Neural cell (in vitro differentiated cells): ENCODE measurements at regions not wholly inside any gene's neighbourhood (a gene's known extent, or its start where the extent isn't known, plus 50 kb on each side); places are given as distances from the start of the nearest gene placed in this dataset.

Source experiments
- H2AFZ ChIP-seq: fragments of 200-600, 300-800 bp; sonication (generic), shearing (Covaris generic); 2 replicates; pipeline ENCODE4 v1.6.0; 2014; ENCODE audit warnings: low read depth, mild to moderate bottlenecking, antibody characterized with exemption, low read length, moderate library complexity
- H3F3A ChIP-seq: fragments of 200-600 bp; shearing (Covaris generic); 2 replicates; pipeline ENCODE4 v1.6.1; 2016; ENCODE audit warnings: mild to moderate bottlenecking, moderate library complexity, mixed read lengths, antibody characterized with exemption, low read length; ENCODE audit not compliant: insufficient read depth, poor library complexity, severe bottlenecking
- H3K27ac ChIP-seq: fragments of 200-600, 300-800 bp; sonication (generic), shearing (Covaris generic); 2 replicates; pipeline ENCODE4 v1.5.1; 2014; ENCODE audit warnings: mild to moderate bottlenecking, low read length, moderate library complexity
- H3K27me3 ChIP-seq: fragments of 300-800, 200-600 bp; sonication (generic), shearing (Covaris generic); 2 replicates; pipeline ENCODE4 v1.6.0; 2014; ENCODE audit warnings: mild to moderate bottlenecking, low read depth, low read length, moderate library complexity; ENCODE audit not compliant: insufficient read depth
- H3K36me3 ChIP-seq: fragments of 300-800, 200-600 bp; sonication (generic), shearing (Covaris generic); 2 replicates; pipeline ENCODE4 v1.5.1; 2014; ENCODE audit warnings: mild to moderate bottlenecking, antibody characterized with exemption, low read length, moderate library complexity; ENCODE audit not compliant: insufficient read depth
- H3K4me2 ChIP-seq: fragments of 300-800, 200-600 bp; sonication (generic), shearing (Covaris generic); 2 replicates; pipeline ENCODE4 v1.6.0; 2014; ENCODE audit warnings: mild to moderate bottlenecking, low read length
- H3K4me3 ChIP-seq: fragments of 300-800, 200-600 bp; sonication (generic), shearing (Covaris generic); 2 replicates; pipeline ENCODE4 v1.5.1; 2014; ENCODE audit warnings: mild to moderate bottlenecking, low read length, moderate library complexity
- H3K79me2 ChIP-seq: fragments of 200-600 bp; shearing (Covaris generic); replicated peaks from 2 replicates; pipeline ENCODE4 v1.6.0; 2014; ENCODE audit warnings: mild to moderate bottlenecking, low read length, moderate library complexity; ENCODE audit not compliant: insufficient read depth
- H3K9ac ChIP-seq: fragments of 300-800, 200-600 bp; sonication (generic), shearing (Covaris generic); 2 replicates; pipeline ENCODE4 v1.6.1; 2016; ENCODE audit warnings: mild to moderate bottlenecking, low read length, mixed read lengths
- H3K9me2 ChIP-seq: fragments of 200-600 bp; shearing (Covaris generic); 2 replicates; pipeline ENCODE4 v1.6.1; 2016; ENCODE audit warnings: mild to moderate bottlenecking, low read length, mixed read lengths; ENCODE audit not compliant: insufficient read depth
- H3K9me3 ChIP-seq: fragments of 200-600, 300-800 bp; sonication (generic), shearing (Covaris generic); 2 replicates; pipeline ENCODE4 v1.6.1; 2016; ENCODE audit warnings: mild to moderate bottlenecking, mixed run types, low read length, moderate library complexity, mixed read lengths
- H4K20me1 ChIP-seq: fragments of 200-600 bp; shearing (Covaris generic); 2 replicates; pipeline ENCODE4 v1.6.1; 2016; ENCODE audit warnings: mild to moderate bottlenecking, mixed run types; ENCODE audit not compliant: insufficient read depth
- EP300 ChIP-seq: fragments of 450-650 bp; conservative IDR thresholded peaks from 2 replicates; pipeline ENCODE4 v1.6.1; 2014; ENCODE audit warnings: antibody characterized with exemption, mild to moderate bottlenecking, moderate library complexity; ENCODE audit not compliant: poor library complexity, severe bottlenecking
- EZH2 ChIP-seq: fragments of 200-600, 300-800 bp; shearing (Covaris generic), sonication (generic); IDR thresholded peaks from 2 replicates; pipeline ENCODE4 v1.6.1; 2014; ENCODE audit warnings: antibody characterized with exemption, low read length, borderline replicate concordance, mild to moderate bottlenecking; ENCODE audit not compliant: insufficient read depth, poor library complexity, severe bottlenecking
- MXI1 ChIP-seq: fragments of 450-650 bp; conservative IDR thresholded peaks from 2 replicates; pipeline ENCODE4 v1.6.1; 2014; ENCODE audit warnings: antibody characterized with exemption, mild to moderate bottlenecking; ENCODE audit not compliant: poor library complexity, severe bottlenecking
- POLR2AphosphoS5 ChIP-seq: IDR thresholded peaks from 2 replicates; pipeline ENCODE4 v1.6.1; 2012
- RAD21 ChIP-seq: fragments of 450-650 bp; conservative IDR thresholded peaks from 2 replicates; pipeline ENCODE4 v1.6.1; 2014; ENCODE audit warnings: antibody characterized with exemption, mild to moderate bottlenecking, moderate library complexity
- REST ChIP-seq: IDR thresholded peaks from 2 replicates; pipeline ENCODE4 v1.6.1; 2012; ENCODE audit warnings: borderline replicate concordance
- SMC3 ChIP-seq: fragments of 450-650 bp; conservative IDR thresholded peaks from 2 replicates; pipeline ENCODE4 v1.6.1; 2014; ENCODE audit warnings: antibody characterized with exemption, mild to moderate bottlenecking, moderate library complexity; ENCODE audit not compliant: poor library complexity
- TAF1 ChIP-seq: IDR thresholded peaks from 2 replicates; pipeline ENCODE4 v1.6.1; 2012; ENCODE audit warnings: low read depth
- TF ChIP-seq, protein P1 (sequence below): fragments of 450-650 bp; IDR thresholded peaks from 2 replicates; pipeline ENCODE4 v1.5.1; 2014; ENCODE audit warnings: antibody characterized with exemption, mild to moderate bottlenecking, moderate library complexity; ENCODE audit not compliant: poor library complexity, severe bottlenecking

DNA sequence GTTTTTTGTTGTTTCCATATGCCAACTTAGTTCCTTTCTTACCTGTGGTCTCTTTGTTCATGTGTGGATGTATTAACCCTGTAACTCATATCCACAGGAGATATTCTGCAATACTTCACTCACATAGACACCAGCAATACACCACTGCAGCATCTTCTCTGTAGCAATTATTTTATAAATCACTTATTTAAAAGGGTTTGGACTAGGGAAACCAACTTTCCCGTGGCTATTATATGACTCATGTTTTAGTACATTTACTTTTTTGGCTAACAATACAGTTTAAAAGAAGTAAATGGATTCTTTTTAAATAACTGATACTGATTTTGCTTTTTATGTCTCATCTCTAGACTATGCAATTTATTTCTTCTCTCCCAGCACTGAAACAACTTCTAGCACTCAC, 488.9 kb downstream of the MBD2 start:
- Histone ChIP-seq H3K9me3 (no peaks in the 10 kb centered on the region), H3F3A (no peaks in the 10 kb centered on the region), H3K4me3 (no peak overlapping the region), H3K36me3 (no peaks in the 10 kb centered on the region), H3K4me2 (no peak overlapping the region), H3K27ac (no peak overlapping the region), H3K27me3 (no peaks in the 10 kb centered on the region), H3K9ac (no peak overlapping the region), H4K20me1 (no peaks in the 10 kb centered on the region), H2AFZ (no peak overlapping the region), H3K9me2 (no peaks in the 10 kb centered on the region), H3K79me2 (no peaks in the 10 kb centered on the region)
- no peak for TF ChIP-seq SMC3
- TF ChIP-seq EP300 = no peak
- TF ChIP-seq EZH2 = no peak
- TF ChIP-seq, protein P1, sequence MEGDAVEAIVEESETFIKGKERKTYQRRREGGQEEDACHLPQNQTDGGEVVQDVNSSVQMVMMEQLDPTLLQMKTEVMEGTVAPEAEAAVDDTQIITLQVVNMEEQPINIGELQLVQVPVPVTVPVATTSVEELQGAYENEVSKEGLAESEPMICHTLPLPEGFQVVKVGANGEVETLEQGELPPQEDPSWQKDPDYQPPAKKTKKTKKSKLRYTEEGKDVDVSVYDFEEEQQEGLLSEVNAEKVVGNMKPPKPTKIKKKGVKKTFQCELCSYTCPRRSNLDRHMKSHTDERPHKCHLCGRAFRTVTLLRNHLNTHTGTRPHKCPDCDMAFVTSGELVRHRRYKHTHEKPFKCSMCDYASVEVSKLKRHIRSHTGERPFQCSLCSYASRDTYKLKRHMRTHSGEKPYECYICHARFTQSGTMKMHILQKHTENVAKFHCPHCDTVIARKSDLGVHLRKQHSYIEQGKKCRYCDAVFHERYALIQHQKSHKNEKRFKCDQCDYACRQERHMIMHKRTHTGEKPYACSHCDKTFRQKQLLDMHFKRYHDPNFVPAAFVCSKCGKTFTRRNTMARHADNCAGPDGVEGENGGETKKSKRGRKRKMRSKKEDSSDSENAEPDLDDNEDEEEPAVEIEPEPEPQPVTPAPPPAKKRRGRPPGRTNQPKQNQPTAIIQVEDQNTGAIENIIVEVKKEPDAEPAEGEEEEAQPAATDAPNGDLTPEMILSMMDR = no peak
- no peak for TF ChIP-seq TAF1
- TF ChIP-seq RAD21 = no peak
- TF ChIP-seq REST = no peak
- no peak for TF ChIP-seq POLR2AphosphoS5
- no peak for TF ChIP-seq MXI1

DNA sequence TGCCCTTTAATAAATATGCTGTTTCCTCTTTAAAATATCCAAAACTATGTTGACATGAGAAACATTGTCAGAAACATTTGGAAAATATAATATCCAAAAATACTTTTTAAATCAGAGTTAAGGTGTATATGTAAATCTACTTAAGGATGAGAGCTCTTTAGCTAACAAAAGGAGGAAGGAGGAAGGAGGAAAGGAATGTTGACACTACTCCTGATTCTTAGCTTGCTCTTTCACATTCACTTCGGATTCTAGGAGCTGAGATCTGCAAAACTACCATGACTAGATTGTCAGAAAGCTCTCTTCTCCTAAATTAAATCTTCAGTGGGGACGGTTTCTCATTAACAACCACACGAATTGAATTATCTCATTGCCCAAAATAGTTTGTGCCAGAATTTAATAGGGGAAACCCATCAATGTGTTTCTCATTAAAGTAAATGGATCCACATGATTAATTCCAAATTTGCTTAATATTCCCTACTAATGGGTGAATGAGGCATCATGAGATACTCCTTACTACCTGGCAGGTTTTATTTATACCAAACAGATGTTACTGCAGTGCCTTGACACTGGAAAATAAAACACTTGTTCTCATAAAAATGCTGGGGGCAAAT, 509.1 kb downstream of the MBD2 start:
- Histone ChIP-seq H3F3A (no peaks in the 10 kb centered on the region), H3K27me3 (no peaks in the 10 kb centered on the region), H3K4me2 (no peak overlapping the region), H2AFZ (no peak overlapping the region), H3K9ac (no peak overlapping the region), H3K27ac (no peak overlapping the region), H3K36me3 (no peaks in the 10 kb centered on the region), H3K9me2 (no peaks in the 10 kb centered on the region), H3K79me2 (no peaks in the 10 kb centered on the region), H4K20me1 (no peaks in the 10 kb centered on the region), H3K9me3 (no peaks in the 10 kb centered on the region), H3K4me3 (no peak overlapping the region)
- TF ChIP-seq, protein P1 = no peak
- TF ChIP-seq SMC3 (no peak), MXI1 (no peak), EZH2 (no peak), TAF1 (no peak), POLR2AphosphoS5 (no peak), EP300 (no peak), RAD21 (no peak), REST (no peak)
